Heart right ventricle (tissue), 16 donors: ENCODE measurements at regions not wholly inside any gene's neighbourhood (a gene's known extent, or its start where the extent isn't known, plus 50 kb on each side); places are given as distances from the start of the nearest gene placed in this dataset.

Source experiments
- ATAC-seq, 8 donors: fragments of 200-7000 bp; cut with Tn5 transposase; one replicate each; pipeline ENCODE4 v1.9.1; 2020; ENCODE audit warnings: mild to moderate bottlenecking in 8 of 8, moderate library complexity in 8 of 8, moderate number of reproducible peaks in 1 of 8
- DNase-seq, 2 donors: peaks; one replicate each; pipeline ENCODE4 v3.0.0-alpha.2; 2020
- H3K27ac ChIP-seq, 10 donors: fragments of 200-600 bp; sonication (generic) in 2 of 10; one replicate each; pipeline versions ENCODE4 v1.5.0 to v1.8.0; 2020 to 2022; ENCODE audit warnings: mild to moderate bottlenecking in 3 of 10
- H3K27me3 ChIP-seq, 7 donors: fragments of 200-600 bp; one replicate each; pipeline ENCODE4 v1.8.0; 2021 to 2022; ENCODE audit warnings: mild to moderate bottlenecking in 2 of 7
- H3K36me3 ChIP-seq, 9 donors: fragments of 200-600 bp; sonication (generic) in 1 of 9; one replicate each; pipeline versions ENCODE4 v1.5.0 to v1.8.0; 2020 to 2022; ENCODE audit warnings: mild to moderate bottlenecking in 2 of 9
- H3K4me1 ChIP-seq, 9 donors: fragments of 200-600 bp; sonication (generic) in 1 of 9; one replicate each; pipeline versions ENCODE4 v1.5.0 to v1.8.0; 2020 to 2022; ENCODE audit warnings: mild to moderate bottlenecking in 4 of 9
- H3K4me3 ChIP-seq, 10 donors: fragments of 200-600 bp; sonication (generic) in 2 of 10; one replicate each; pipeline versions ENCODE4 v1.5.0 to v1.8.0; 2020 to 2022; ENCODE audit warnings: mild to moderate bottlenecking in 7 of 10, moderate library complexity in 2 of 10
- H3K9me3 ChIP-seq, 11 donors: fragments of 200-600 bp in 10 of 11; sonication (generic) in 2 of 11; one replicate each; pipeline versions ENCODE4 v1.5.0 to v1.8.0; 2013 to 2022; ENCODE audit warnings: mild to moderate bottlenecking in 2 of 11, control low read depth in 1 of 11, moderate library complexity in 1 of 11
- CTCF ChIP-seq, 9 donors: fragments of 200-600 bp; sonication (generic) in 2 of 9; IDR thresholded peaks; one replicate each; pipeline versions ENCODE4 v1.5.0 to v1.8.0; 2021 to 2022; ENCODE audit warnings: antibody characterized with exemption in 9 of 9, mild to moderate bottlenecking in 5 of 9, moderate library complexity in 1 of 9
- WGBS, 2 donors: extraction: QIAGEN DNeasy Blood & Tissue Kit; methylation state at CpG; one replicate each; pipeline ENCODE4 v1.1.7; 2013; ENCODE audit warnings: inconsistent platforms in 1 of 2; 5-methylcytosine and 5-hydroxymethylcytosine counted together
- intact Hi-C, 10 donors: fragments of 100-400 bp; cut with DNase I; formaldehyde crosslinking; loops; one replicate each; pipeline versions ENCODE4 v1.11.1 to v1.14.2; 2022
- donor health status: Arrhythmogenic right ventricular cardiomyopathy.
- donor health status: ischemic (EF 13 %, LVEDD 7.1; RV severe dilation, severe dysfunction).
- donor health status: healthy with polysubstance abuse.
- donor health status: DM: no; HTN: yes; CAD: no.
- donor health status: DM: no; HTN: no; CAD: no.
- donor health status: ischemic (EF 25% LVEDD 6.9; RV normal size, moderate dysfunction).
- donor health status: ischemic (EF 25% LVEDD 5.7; RV mildly dilated, moderate dysfunction).
- donor health status: healthy.
- donor health status: DM: yes; HTN: yes; CAD: no.
- donor health status: Ischemic cardiomyopathy.
- donor health status: ischemic (EF 35%, LVEDD 5.7; RV mildly dilated, moderate dysfunction).
- donor health status: nonischemic (EF 11% LVEDD 7.7; RV severe dilation, severe dysfunction).
- donor health status: DM: yes; HTN: yes; CAD: no.
- donor health status: PGD.
- donor health status: ischemic (EF 29% LVEDD 5.4; RV normal size, mild dysfunction).
- donor health status: nonischemic (EF 23%, LVEDD 6.1; RV moderate dilation, normal function).

- no peak for TF ChIP-seq CTCF (IDR thresholded peaks at IDR 0.05)
- no peaks in the 10 kb centered on the region for H3K27me3 ChIP-seq
- ATAC-seq (no peak), DNase-seq (no peak)
- WGBS, 2 donors = 51 to 55% methylated on average over 2 of the region's 2 CpGs
- no peak overlapping the region for H3K4me3 ChIP-seq
- no peaks in the 10 kb centered on the region for H3K36me3 ChIP-seq
- H3K4me1 ChIP-seq = peaks cover 0 to 7% (median 0%) of the 10 kb centered on the region in 9 donors
- H3K27ac ChIP-seq = peak overlapping the region in 1 of 10 donors; percentile 21
- peaks cover 0 to 8% (median 0%) of the 10 kb centered on the region in 11 donors for H3K9me3 ChIP-seq
- intact Hi-C loops = no loop called here
Measured at GRCh38 chr18:1103537-1103936, 198.9 kb downstream of the ADCYAP1 start.

- H3K27me3 ChIP-seq = no peaks in the 10 kb centered on the region
- ATAC-seq (peak in 6 of 8 donors; percentile 15 to 70 (median 50)), DNase-seq (no peak)
- intact Hi-C loops = no loop called here
- peaks cover 0 to 8% (median 0%) of the 10 kb centered on the region in 11 donors for H3K9me3 ChIP-seq
- H3K36me3 ChIP-seq = no peaks in the 10 kb centered on the region
- H3K27ac ChIP-seq = peak overlapping the region in 4 of 10 donors; percentile 7 to 11 (median 9)
- no peak overlapping the region for H3K4me3 ChIP-seq
- 48 to 49% methylated on average over 4 of the region's 4 CpGs for WGBS, 2 donors
- peaks cover 0 to 7% (median 0%) of the 10 kb centered on the region in 9 donors for H3K4me1 ChIP-seq
- no peak for TF ChIP-seq CTCF (IDR thresholded peaks at IDR 0.05)
Measured at GRCh38 chr18:1104181-1104881, 199.7 kb downstream of the ADCYAP1 start.

- no peak overlapping the region for H3K27ac ChIP-seq
- 89 to 93% methylated on average over 2 of the region's 2 CpGs for WGBS, 2 donors
- intact Hi-C loops = no loop called here
Measured at GRCh38 chr18:1124495-1124894, 219.8 kb downstream of the ADCYAP1 start.

GRCh38 chr18:1133541-1133940 lies 228.9 kb downstream of the ADCYAP1 start:
- no peak for DNase-seq
- TF ChIP-seq CTCF (IDR thresholded peaks at IDR 0.05) = no peak
- H3K4me3 ChIP-seq = no peak overlapping the region
- H3K27me3 ChIP-seq = no peaks in the 10 kb centered on the region
- peaks cover 0 to 15% (median 6%) of the 10 kb centered on the region in 11 donors for H3K9me3 ChIP-seq
- no peak overlapping the region for H3K27ac ChIP-seq
- 55 to 64% methylated on average over 2 of the region's 2 CpGs for WGBS, 2 donors
- H3K4me1 ChIP-seq = no peaks in the 10 kb centered on the region
- ATAC-seq = no peak
- intact Hi-C loops = no loop called here
- no peaks in the 10 kb centered on the region for H3K36me3 ChIP-seq

More at GRCh38 chr18:1124495-1124894, 219.8 kb downstream of the ADCYAP1 start:
- TF ChIP-seq CTCF (IDR thresholded peaks at IDR 0.05) = no peak
- DNase-seq = no peak
- Histone ChIP-seq H3K4me3 (no peak overlapping the region), H3K9me3 (peaks cover 0 to 16% (median 0%) of the 10 kb centered on the region in 11 donors), H3K36me3 (no peaks in the 10 kb centered on the region), H3K27me3 (no peaks in the 10 kb centered on the region), H3K4me1 (no peaks in the 10 kb centered on the region)
- no peak for ATAC-seq
